H1 (cell line): ENCODE measurements at regions not wholly inside any gene's neighbourhood (a gene's known extent, or its start where the extent isn't known, plus 50 kb on each side); places are given as distances from the start of the nearest gene placed in this dataset.

Experiments used
- CTCF ChIA-PET: fragments of 300-600 bp; sonication (Branson Sonifier 250); formaldehyde crosslinking; loops from one replicate; lab custom pipeline; 2021; ENCODE audit not compliant: partially characterized antibody; lab: Charles Lee
- POLR2A ChIA-PET: fragments of 300-600 bp; sonication (Branson Sonifier 250); formaldehyde crosslinking; loops from one replicate; lab custom pipeline; 2021; ENCODE audit warnings: inconsistent platforms; ENCODE audit not compliant: partially characterized antibody; lab: Charles Lee
- DNase-seq, 2 experiments: peaks; one replicate each; pipeline versions ENCODE4 v3.0.0 to v3.0.0-alpha.2; 2010 to 2022; ENCODE audit warnings: low spot score in 2 of 2, low read depth in 1 of 2, mixed read lengths in 1 of 2
- FAIRE-seq: peaks from 2 replicates; lab custom pipeline; 2011; peaks lifted over from hg19 to GRCh38; lab: Jason Lieb, UNC
- H2AFZ ChIP-seq: 2 replicates; pipeline ENCODE4 v1.8.1; 2012; ENCODE audit warnings: low read length, inconsistent platforms
- H2AK5ac ChIP-seq: 2 replicates; pipeline ENCODE4 v1.6.1; 2013; ENCODE audit warnings: low read depth, low read length
- H2BK120ac ChIP-seq: replicated peaks from 2 replicates; pipeline ENCODE3; 2013; ENCODE audit warnings: low read depth, low read length, inconsistent platforms
- H2BK12ac ChIP-seq: 2 replicates; pipeline ENCODE4 v1.6.1; 2013; ENCODE audit warnings: low read depth, low read length
- H2BK15ac ChIP-seq: 2 replicates; pipeline ENCODE4 v1.6.1; 2013; ENCODE audit warnings: low read length
- H2BK20ac ChIP-seq: 2 replicates; pipeline ENCODE4 v1.6.1; 2013; ENCODE audit warnings: low read length
- H2BK5ac ChIP-seq: 2 replicates; pipeline ENCODE4 v1.6.1; 2013; ENCODE audit warnings: low read depth, low read length
- H3K14ac ChIP-seq: 2 replicates; pipeline ENCODE4 v1.6.1; 2013; ENCODE audit warnings: inconsistent platforms; ENCODE audit not compliant: insufficient read length
- H3K18ac ChIP-seq: 2 replicates; pipeline ENCODE4 v1.6.1; 2013; ENCODE audit warnings: low read length; ENCODE audit errors: extremely low read depth
- H3K23ac ChIP-seq: 2 replicates; pipeline ENCODE4 v1.6.1; 2013; ENCODE audit warnings: inconsistent platforms; ENCODE audit not compliant: insufficient read length
- H3K23me2 ChIP-seq: 2 replicates; pipeline ENCODE4 v1.6.1; 2013; ENCODE audit warnings: low read depth, low read length
- H3K27ac ChIP-seq: 2 replicates; pipeline ENCODE4 v1.6.1; 2011; ENCODE audit warnings: low read depth, low read length, inconsistent platforms
- H3K27me3 ChIP-seq, 4 experiments: replicated peaks in 1 of 4; 1 replicate in 1 of 4; 2 replicates in 3 of 4; pipeline versions ENCODE4 v1.6.1 to v1.8.1; 2011 to 2013; ENCODE audit warnings: low read length in 3 of 4, mild to moderate bottlenecking in 3 of 4, inconsistent platforms in 2 of 4, mixed read lengths in 2 of 4, moderate library complexity in 1 of 4; ENCODE audit not compliant: control insufficient read depth in 3 of 4, insufficient read depth in 3 of 4; ENCODE audit errors: extremely low read depth in 1 of 4
- H3K36me3 ChIP-seq, 4 experiments: 2 replicates each; pipeline versions ENCODE4 v1.6.1 to v1.8.1; 2011 to 2013; ENCODE audit warnings: mild to moderate bottlenecking in 4 of 4, low read length in 3 of 4, moderate library complexity in 2 of 4, control low read depth in 1 of 4, inconsistent platforms in 1 of 4; ENCODE audit not compliant: insufficient read depth in 4 of 4, control insufficient read depth in 2 of 4
- H3K4ac ChIP-seq: replicated peaks from 2 replicates; pipeline ENCODE3; 2013; ENCODE audit warnings: low read length, low read depth, mixed read lengths, inconsistent platforms; ENCODE audit not compliant: insufficient read length
- H3K4me1 ChIP-seq, 4 experiments: replicated peaks in 1 of 4; 1 replicate in 1 of 4; 2 replicates in 3 of 4; pipeline versions ENCODE4 v1.6.1 to v1.8.1; 2011 to 2013; ENCODE audit warnings: low read length in 3 of 4, inconsistent platforms in 2 of 4, mixed read lengths in 1 of 4; ENCODE audit not compliant: insufficient read depth in 4 of 4, control insufficient read depth in 3 of 4
- H3K4me2 ChIP-seq, 2 experiments: 2 replicates each; pipeline versions ENCODE4 v1.6.1 to v1.8.1; 2011 to 2013; ENCODE audit warnings: low read depth in 2 of 2, low read length in 2 of 2, control low read depth in 1 of 2, inconsistent platforms in 1 of 2, mild to moderate bottlenecking in 1 of 2; ENCODE audit not compliant: insufficient read depth in 1 of 2
- H3K4me3 ChIP-seq, 4 experiments: fragments of 200-600, 300-600 bp in 1 of 4; sonication (generic), shearing (Covaris generic), sonication (Bioruptor Twin) in 1 of 4; 2 replicates each; pipeline versions ENCODE4 v1.5.1 to v1.8.1; 2011 to 2016; ENCODE audit warnings: low read length in 4 of 4, low read depth in 3 of 4, control low read depth in 2 of 4, inconsistent platforms in 2 of 4, mild to moderate bottlenecking in 2 of 4, mixed read lengths in 1 of 4, moderate library complexity in 1 of 4; ENCODE audit not compliant: insufficient read depth in 2 of 4; ENCODE audit errors: extremely low read depth in 1 of 4
- H3K56ac ChIP-seq: replicated peaks from 2 replicates; pipeline ENCODE3; 2013; ENCODE audit warnings: low read depth, mild to moderate bottlenecking, mixed read lengths, low read length, inconsistent platforms; ENCODE audit not compliant: insufficient read length
- H3K79me1 ChIP-seq: 2 replicates; pipeline ENCODE4 v1.6.1; 2013; ENCODE audit warnings: low read depth, low read length, control low read depth
- H3K79me2 ChIP-seq, 2 experiments: 2 replicates each; pipeline versions ENCODE4 v1.6.1 to v1.8.1; 2012 to 2013; ENCODE audit warnings: low read length in 2 of 2, mild to moderate bottlenecking in 2 of 2, inconsistent platforms in 1 of 2; ENCODE audit not compliant: insufficient read depth in 2 of 2, control insufficient read depth in 1 of 2
- H3K9ac ChIP-seq, 4 experiments: replicated peaks in 1 of 4; 1 replicate in 1 of 4; 2 replicates in 3 of 4; pipeline versions ENCODE4 v1.6.1 to v1.8.1; 2011 to 2013; ENCODE audit warnings: low read depth in 3 of 4, low read length in 3 of 4, control low read depth in 2 of 4, mild to moderate bottlenecking in 2 of 4, moderate library complexity in 2 of 4, inconsistent platforms in 1 of 4; ENCODE audit errors: extremely low read depth in 1 of 4
- H3K9me3 ChIP-seq, 2 experiments: 2 replicates each; pipeline versions ENCODE4 v1.6.1 to v1.8.1; 2012 to 2013; ENCODE audit warnings: mild to moderate bottlenecking in 2 of 2, moderate library complexity in 2 of 2, control low read depth in 1 of 2, inconsistent platforms in 1 of 2, low read depth in 1 of 2, low read length in 1 of 2, mixed read lengths in 1 of 2; ENCODE audit not compliant: insufficient read depth in 2 of 2
- H4K20me1 ChIP-seq, 2 experiments: replicated peaks in 1 of 2; 2 replicates each; pipeline versions ENCODE3 to v1.8.1; 2011 to 2013; ENCODE audit warnings: inconsistent platforms in 2 of 2, low read length in 2 of 2, mild to moderate bottlenecking in 1 of 2; ENCODE audit not compliant: insufficient read depth in 2 of 2, control insufficient read depth in 1 of 2
- H4K5ac ChIP-seq: 2 replicates; pipeline ENCODE4 v1.6.1; 2013; ENCODE audit warnings: low read length, low read depth, mixed read lengths, inconsistent platforms; ENCODE audit not compliant: insufficient read length
- H4K8ac ChIP-seq: 2 replicates; pipeline ENCODE4 v1.8.0; 2013; ENCODE audit warnings: mild to moderate bottlenecking, moderate library complexity, low read length, inconsistent platforms; ENCODE audit not compliant: insufficient read depth; ENCODE audit errors: extremely low read depth
- H4K91ac ChIP-seq: replicated peaks from 2 replicates; pipeline ENCODE3; 2013; ENCODE audit warnings: low read length, mixed read lengths, inconsistent platforms; ENCODE audit not compliant: insufficient read length
- ASH2L ChIP-seq: fragments of 200-600, 300-600 bp; sonication (generic); IDR thresholded peaks from one replicate; pipeline ENCODE4 v1.7.1; 2017; ENCODE audit warnings: low read length
- CBX8 ChIP-seq: fragments of 300-800, 300-1000 bp; sonication (generic); IDR thresholded peaks from 2 replicates; pipeline ENCODE4 v1.7.1; 2016; ENCODE audit warnings: low read depth, low read length, borderline replicate concordance
- CEBPB ChIP-seq: IDR thresholded peaks from 2 replicates; pipeline ENCODE4 v1.6.1; 2012; ENCODE audit warnings: low read depth, low read length
- CREB1 ChIP-seq: IDR thresholded peaks from 2 replicates; pipeline ENCODE4 v1.6.1; 2012; ENCODE audit warnings: inconsistent platforms
- EZH2 ChIP-seq: fragments of 200-600 bp; sonication (generic); IDR thresholded peaks from 2 replicates; pipeline ENCODE4 v1.7.1; 2012; ENCODE audit warnings: low read depth, mild to moderate bottlenecking, moderate library complexity, low read length, inconsistent platforms; ENCODE audit not compliant: severe bottlenecking
- GTF2F1 ChIP-seq: IDR thresholded peaks from 2 replicates; pipeline ENCODE4 v1.6.1; 2012; ENCODE audit warnings: low read depth, low read length, improper control_type of control experiment, borderline replicate concordance
- JUND ChIP-seq: IDR thresholded peaks from 2 replicates; pipeline ENCODE4 v1.6.1; 2011; ENCODE audit warnings: mild to moderate bottlenecking, improper control_type of control experiment, low read length
- MAFK ChIP-seq: IDR thresholded peaks from 2 replicates; pipeline ENCODE4 v1.6.1; 2012; ENCODE audit warnings: low read depth, mild to moderate bottlenecking, improper control_type of control experiment, low read length
- SAP30 ChIP-seq: fragments of 300-600 bp; sonication (generic); IDR thresholded peaks from 2 replicates; pipeline ENCODE4 v1.7.1; 2012; ENCODE audit warnings: low read length, moderate library complexity, mild to moderate bottlenecking, inconsistent platforms; ENCODE audit not compliant: insufficient read depth, insufficient replicate concordance
- SIX5 ChIP-seq: IDR thresholded peaks from 2 replicates; pipeline ENCODE4 v1.6.1; 2011; ENCODE audit warnings: mild to moderate bottlenecking, low read depth, low read length
- SUZ12 ChIP-seq: fragments of 200-600 bp; sonication (generic); IDR thresholded peaks from 2 replicates; pipeline ENCODE4 v1.6.1; 2012; ENCODE audit warnings: mild to moderate bottlenecking, inconsistent platforms, low read length, moderate library complexity, mixed read lengths
- ZNF274 ChIP-seq: IDR thresholded peaks from 2 replicates; pipeline ENCODE4 v1.7.0; 2012; ENCODE audit warnings: low read length, borderline replicate concordance; ENCODE audit errors: extremely low read depth
- WGBS, 2 experiments: shearing (Covaris generic) in 1 of 2; methylation state at CpG; one replicate each; pipeline versions ENCODE4 v1.1.6 to v1.1.7; 2013 to 2015; ENCODE audit warnings: low lambda C conversion rate in 2 of 2, mixed read lengths in 2 of 2, inconsistent platforms in 1 of 2, low coverage in 1 of 2, missing lambda C conversion rate in 1 of 2; ENCODE audit not compliant: insufficient replicate concordance in 2 of 2, insufficient coverage in 1 of 2, insufficient read length in 1 of 2; ENCODE audit errors: extremely low coverage in 1 of 2, missing lambda C conversion rate in 1 of 2; 5-methylcytosine and 5-hydroxymethylcytosine counted together

GRCh38 chr10:69741671-69742355, 59.9 kb upstream of the COL13A1 start:
- POLR2A ChIA-PET = no interaction called here
- H2BK15ac ChIP-seq = no peak overlapping the region
- no peak for TF ChIP-seq SUZ12
- no peak for TF ChIP-seq SIX5
- TF ChIP-seq CREB1 = no peak
- no peak for TF ChIP-seq ASH2L
- TF ChIP-seq JUND = no peak
- TF ChIP-seq GTF2F1 = no peak
- no peak for TF ChIP-seq MAFK
- no peak for TF ChIP-seq ZNF274
- TF ChIP-seq CBX8 = no peak
- TF ChIP-seq SAP30 = no peak
- no peak for TF ChIP-seq EZH2
- no peak for TF ChIP-seq CEBPB
- TF ChIP-seq, all 59 proteins: peak for 0

More at GRCh38 chr10:69741671-69742355, 59.9 kb upstream of the COL13A1 start:
- DNase-seq (no peak), FAIRE-seq (no peak)
- Histone ChIP-seq H3K18ac (no peak overlapping the region), H4K91ac (no peak overlapping the region), H3K4me1 (peaks cover 0 to 9% (median 1%) of the 10 kb centered on the region in 4 experiments; a peak in 3 of 7 replicates), H3K14ac (no peak overlapping the region), H2BK12ac (no peak overlapping the region), H3K4ac (no peak overlapping the region), H3K79me1 (no peaks in the 10 kb centered on the region), H3K23me2 (no peaks in the 10 kb centered on the region), H3K79me2 (no peaks in the 10 kb centered on the region), H4K8ac (no peak overlapping the region), H3K56ac (no peak overlapping the region), H4K20me1 (no peaks in the 10 kb centered on the region), H4K5ac (no peak overlapping the region), H2BK20ac (no peak overlapping the region), H3K4me3 (no peak overlapping the region), H2AFZ (no peak overlapping the region), H2BK120ac (no peak overlapping the region), H3K23ac (no peak overlapping the region), H3K9ac (no peak overlapping the region), H2AK5ac (no peak overlapping the region), H3K4me2 (no peak overlapping the region), H3K27me3 (no peaks in the 10 kb centered on the region), H2BK5ac (no peak overlapping the region), H3K36me3 (no peaks in the 10 kb centered on the region), H3K9me3 (no peaks in the 10 kb centered on the region), H3K27ac (no peak overlapping the region)
- 77% methylated on average over 5 of the region's 5 CpGs; no CpG with 5 or more reads in 1 of the 2 experiments for WGBS, 2 experiments
- CTCF ChIA-PET = interaction anchor here (1.1 to 5.1 kb wide), 18 partner anchors 10 to 217 kb away, joined by 3 to 66 read pairs (median 10); no protein-coding TSS in a partner anchor
